ENCODE measurements at regions not wholly inside any gene's neighbourhood (a gene's known extent, or its start where the extent isn't known, plus 50 kb on each side); places are given as distances from the start of the nearest gene placed in this dataset.

DNA sequence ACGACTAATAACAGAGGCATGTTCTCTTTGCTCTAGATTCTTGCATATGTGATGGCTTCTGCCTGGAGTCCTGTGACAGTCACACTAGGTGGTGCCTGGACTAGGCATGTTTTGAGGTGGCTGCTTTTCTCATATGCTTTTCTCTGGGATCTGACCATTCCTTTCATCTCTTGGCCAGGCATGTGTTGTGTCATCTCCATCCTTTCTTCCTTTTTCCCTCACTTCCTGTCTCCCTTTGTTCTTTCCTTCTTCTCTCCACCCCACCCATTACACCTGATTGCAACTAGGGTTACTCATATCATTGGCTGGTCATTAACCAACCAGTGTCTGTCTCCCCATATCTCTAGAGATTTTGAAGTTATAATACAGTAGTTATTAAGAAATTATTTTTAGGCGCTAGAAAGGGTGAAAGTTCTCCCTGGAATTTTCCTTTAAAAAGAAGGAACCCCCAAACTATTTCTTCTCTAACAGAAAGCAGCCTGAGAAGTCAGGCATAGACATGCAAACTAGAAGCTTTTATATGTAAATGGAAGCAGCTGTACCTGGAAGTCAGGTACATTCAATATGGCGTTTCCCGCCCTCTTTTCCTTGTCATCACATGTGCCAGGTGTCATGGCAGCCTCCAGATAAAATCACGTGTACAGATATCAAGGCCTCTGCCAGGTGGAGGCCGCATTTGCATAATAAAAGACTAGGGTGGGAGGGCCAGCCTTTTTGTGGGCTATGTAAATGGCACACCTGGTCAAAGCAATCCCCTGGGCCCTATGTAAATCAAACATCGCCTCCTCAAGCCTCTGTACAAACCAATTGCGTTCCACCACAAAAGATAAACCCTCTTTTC, 220.4 kb upstream of the MEX3C start:
- ATAC-seq, result no peak

GRCh38 chr18:51425475-51425874, 228.0 kb upstream of the MEX3C start:
- H3K9me3 ChIP-seq, result no peaks in the 10 kb centered on the region
- no peaks in the 10 kb centered on the region for H3K4me1 ChIP-seq
- H3K36me3 ChIP-seq, result no peaks in the 10 kb centered on the region
- TF ChIP-seq, protein P1, sequence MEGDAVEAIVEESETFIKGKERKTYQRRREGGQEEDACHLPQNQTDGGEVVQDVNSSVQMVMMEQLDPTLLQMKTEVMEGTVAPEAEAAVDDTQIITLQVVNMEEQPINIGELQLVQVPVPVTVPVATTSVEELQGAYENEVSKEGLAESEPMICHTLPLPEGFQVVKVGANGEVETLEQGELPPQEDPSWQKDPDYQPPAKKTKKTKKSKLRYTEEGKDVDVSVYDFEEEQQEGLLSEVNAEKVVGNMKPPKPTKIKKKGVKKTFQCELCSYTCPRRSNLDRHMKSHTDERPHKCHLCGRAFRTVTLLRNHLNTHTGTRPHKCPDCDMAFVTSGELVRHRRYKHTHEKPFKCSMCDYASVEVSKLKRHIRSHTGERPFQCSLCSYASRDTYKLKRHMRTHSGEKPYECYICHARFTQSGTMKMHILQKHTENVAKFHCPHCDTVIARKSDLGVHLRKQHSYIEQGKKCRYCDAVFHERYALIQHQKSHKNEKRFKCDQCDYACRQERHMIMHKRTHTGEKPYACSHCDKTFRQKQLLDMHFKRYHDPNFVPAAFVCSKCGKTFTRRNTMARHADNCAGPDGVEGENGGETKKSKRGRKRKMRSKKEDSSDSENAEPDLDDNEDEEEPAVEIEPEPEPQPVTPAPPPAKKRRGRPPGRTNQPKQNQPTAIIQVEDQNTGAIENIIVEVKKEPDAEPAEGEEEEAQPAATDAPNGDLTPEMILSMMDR (IDR thresholded peaks at IDR 0.05), result no peak
- intact Hi-C loops (cut with DNase I), result no loop called here
- ATAC-seq (no peak), DNase-seq (no peak)
- H3K27ac ChIP-seq, result no peak overlapping the region
- no peaks in the 10 kb centered on the region for H3K27me3 ChIP-seq (ENCODE audit: low read depth)
- H3K4me3 ChIP-seq, result no peak overlapping the region

More for the DNA sequence above, 220.4 kb upstream of the MEX3C start:
- Histone ChIP-seq H3K4me3 (no peak overlapping the region), H3K9me3 (no peaks in the 10 kb centered on the region), H3K27ac (no peak overlapping the region), H3K27me3 (ENCODE audit: low read depth) (no peaks in the 10 kb centered on the region), H3K4me1 (no peaks in the 10 kb centered on the region), H3K36me3 (no peaks in the 10 kb centered on the region)
- DNase-seq, result no peak
- TF ChIP-seq, protein P1 (IDR thresholded peaks at IDR 0.05), result no peak
- intact Hi-C loops (cut with DNase I), result no loop called here

DNA sequence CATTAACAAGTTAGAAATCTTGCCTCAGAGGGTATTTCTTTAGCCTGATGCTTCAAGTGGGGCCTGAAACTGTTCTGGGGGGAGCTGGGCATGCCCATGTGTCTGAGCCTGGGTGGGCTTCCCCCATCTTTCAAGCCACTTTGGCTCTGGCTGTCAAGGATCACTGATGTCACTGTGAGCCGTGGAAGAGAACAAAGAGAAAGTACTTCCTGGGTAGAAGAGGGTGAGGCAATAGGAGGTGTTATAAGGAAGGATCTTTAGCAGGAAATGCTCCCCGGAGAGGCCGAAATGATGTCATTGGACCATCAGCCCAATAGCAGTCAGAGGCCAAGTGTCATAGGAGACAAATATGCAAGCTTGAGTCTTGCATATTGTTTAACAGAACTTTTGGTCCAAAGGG, 228.4 kb upstream of the MEX3C start:
- TF ChIP-seq, protein P1 (IDR thresholded peaks at IDR 0.05), result no peak
- H3K9me3 ChIP-seq, result no peaks in the 10 kb centered on the region
- no peaks in the 10 kb centered on the region for H3K36me3 ChIP-seq
- DNase-seq (no peak), ATAC-seq (no peak)
- intact Hi-C loops (cut with DNase I), result no loop called here
- no peak overlapping the region for H3K27ac ChIP-seq
- H3K4me3 ChIP-seq, result no peak overlapping the region
- no peaks in the 10 kb centered on the region for H3K4me1 ChIP-seq
- H3K27me3 ChIP-seq (ENCODE audit: low read depth), result no peaks in the 10 kb centered on the region

DNA sequence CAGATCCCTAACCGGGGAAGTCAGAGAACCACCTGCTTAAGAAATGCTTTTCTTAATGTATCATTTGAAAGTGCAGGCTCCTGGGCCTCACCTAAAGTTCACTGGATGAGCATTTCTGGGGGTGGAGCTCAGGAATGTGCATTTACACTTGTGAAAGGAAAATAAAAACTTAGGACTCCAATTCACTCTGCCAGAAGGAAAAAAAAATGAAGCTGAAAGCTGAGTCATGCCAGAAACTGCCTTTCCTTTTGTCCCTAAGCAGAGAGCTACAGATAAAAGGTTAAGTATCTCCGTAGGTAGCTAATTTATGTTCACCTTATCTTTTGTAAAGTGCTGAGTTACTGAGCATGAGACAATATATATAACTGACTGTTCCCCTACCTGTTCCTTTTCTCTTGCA, 229.5 kb upstream of the MEX3C start:
- H3K27ac ChIP-seq, result no peak overlapping the region
- ATAC-seq (no peak), DNase-seq (no peak)
- intact Hi-C loops (cut with DNase I), result no loop called here
- no peaks in the 10 kb centered on the region for H3K9me3 ChIP-seq
- TF ChIP-seq, protein P1 (IDR thresholded peaks at IDR 0.05), result no peak
- H3K4me3 ChIP-seq, result no peak overlapping the region
- no peaks in the 10 kb centered on the region for H3K4me1 ChIP-seq
- H3K27me3 ChIP-seq (ENCODE audit: low read depth), result no peaks in the 10 kb centered on the region
- no peaks in the 10 kb centered on the region for H3K36me3 ChIP-seq

- TF ChIP-seq, protein P1 (IDR thresholded peaks at IDR 0.05), result no peak
- ATAC-seq (no peak), DNase-seq (no peak)
- H3K4me3 ChIP-seq, result no peak overlapping the region
- H3K27ac ChIP-seq, result no peak overlapping the region
- no peaks in the 10 kb centered on the region for H3K36me3 ChIP-seq
- no peaks in the 10 kb centered on the region for H3K4me1 ChIP-seq
- H3K9me3 ChIP-seq, result no peaks in the 10 kb centered on the region
- intact Hi-C loops (cut with DNase I), result no loop called here
- H3K27me3 ChIP-seq (ENCODE audit: low read depth), result no peaks in the 10 kb centered on the region
Measured at GRCh38 chr18:51429644-51430043, 232.2 kb upstream of the MEX3C start.

Data from lower lobe of right lung (tissue), 2 donors.